GM21367 (cell line): ENCODE measurements at regions not wholly inside any gene's neighbourhood (a gene's known extent, or its start where the extent isn't known, plus 50 kb on each side); places are given as distances from the start of the nearest gene placed in this dataset.
A peak's percentile ranks its signal among the peaks of the same experiment; 100 is the strongest.
"Not testable (repeated sequence)": the region's sequence is repeated elsewhere in the genome, so short reads cannot be mapped to it uniquely, and the experiment has no call there.

ENCODE experiments used
- ATAC-seq: cut with Tn5 transposase; IDR thresholded peaks from one replicate; pipeline ENCODE4 v1.9.1; 2021; ENCODE audit not compliant: unreplicated experiment

DNA sequence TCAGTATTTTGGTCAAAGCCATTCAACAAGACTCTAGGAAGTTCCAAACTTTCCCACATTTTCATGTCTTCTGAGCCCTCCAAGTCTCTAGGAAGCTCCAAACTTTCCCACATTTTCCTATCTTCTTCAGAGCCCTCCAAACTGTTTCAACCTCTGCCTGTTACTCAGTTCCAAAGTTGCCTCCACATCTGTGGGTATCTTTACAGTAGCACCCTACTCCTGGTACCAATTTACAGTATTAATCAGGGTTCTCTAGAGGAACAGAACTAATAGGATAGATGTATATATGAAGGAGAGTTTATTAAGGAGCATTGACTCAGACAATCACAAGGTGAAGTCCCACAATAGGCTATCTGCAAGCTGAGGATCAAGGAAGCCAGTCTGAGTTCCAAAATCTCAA, 296.0 kb upstream of the CCL2 start:
- ATAC-seq, result not testable (repeated sequence)

DNA sequence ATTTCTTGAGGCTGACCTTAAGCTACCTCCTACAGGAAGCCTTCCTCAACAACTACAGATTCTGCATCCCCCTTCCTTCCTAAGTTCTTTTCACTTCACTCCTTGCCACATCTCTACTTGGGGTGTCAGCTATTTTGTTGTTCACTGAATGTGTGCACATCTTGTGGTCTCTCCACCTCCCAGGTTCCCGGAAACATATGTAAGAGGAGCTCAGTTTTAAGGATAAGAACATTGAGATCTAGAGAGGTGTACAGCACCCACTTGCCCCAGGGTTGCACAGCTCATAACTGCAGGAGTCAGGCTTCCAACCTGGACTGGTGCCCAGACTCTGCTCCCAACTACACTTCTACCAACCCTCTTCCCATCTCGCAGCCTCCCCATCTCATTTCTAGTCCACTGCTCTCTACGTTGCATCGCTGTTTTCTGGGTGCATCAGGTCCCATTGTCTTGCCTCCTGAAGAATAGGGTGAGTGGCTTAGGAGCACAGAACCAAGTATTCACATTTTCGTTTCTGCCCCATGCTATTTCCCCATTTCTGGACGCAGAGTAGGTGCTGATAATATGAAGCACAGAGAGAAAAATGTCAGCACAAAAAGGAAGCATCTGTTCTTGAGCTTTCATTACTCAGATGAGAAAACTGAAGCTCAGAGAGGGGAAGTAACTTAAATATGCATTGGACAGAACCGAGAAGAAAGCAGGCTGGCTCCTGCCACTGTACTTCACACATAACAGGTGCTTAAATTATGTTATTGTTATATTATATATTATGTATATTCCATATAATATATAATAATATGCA, 292.0 kb upstream of the CCL2 start:
- ATAC-seq, result no peak

DNA sequence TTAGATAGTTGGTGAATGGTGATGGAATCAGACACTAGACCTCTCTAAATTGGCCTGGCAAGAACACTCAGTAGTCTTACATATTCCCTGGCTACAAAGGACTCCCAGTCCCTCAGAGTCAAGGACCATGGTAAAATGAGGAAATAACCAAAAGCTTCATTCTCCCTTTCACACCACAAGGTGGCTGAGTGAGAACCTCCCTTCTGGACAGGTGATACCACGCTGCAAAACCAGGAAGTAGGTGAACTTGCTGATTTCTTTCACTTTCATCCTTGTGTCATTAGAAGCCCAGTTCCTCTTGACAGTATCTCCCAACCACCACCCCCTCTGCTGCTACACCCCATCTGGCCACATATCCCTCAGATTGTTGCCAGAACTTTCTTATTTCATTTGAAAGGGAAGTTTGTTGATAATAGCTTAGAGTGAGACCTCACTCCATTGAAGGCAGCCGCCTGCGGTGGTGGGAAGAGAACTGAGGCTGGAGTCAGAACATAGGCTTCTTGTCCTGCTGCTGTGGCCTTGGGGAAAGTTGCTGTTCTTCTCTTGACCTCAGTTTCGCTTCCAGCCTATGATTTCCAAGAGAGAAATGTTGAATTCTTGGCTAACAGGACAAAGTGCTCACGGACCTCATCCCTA, 290.6 kb upstream of the CCL2 start:
- peak; percentile 75 for ATAC-seq

DNA sequence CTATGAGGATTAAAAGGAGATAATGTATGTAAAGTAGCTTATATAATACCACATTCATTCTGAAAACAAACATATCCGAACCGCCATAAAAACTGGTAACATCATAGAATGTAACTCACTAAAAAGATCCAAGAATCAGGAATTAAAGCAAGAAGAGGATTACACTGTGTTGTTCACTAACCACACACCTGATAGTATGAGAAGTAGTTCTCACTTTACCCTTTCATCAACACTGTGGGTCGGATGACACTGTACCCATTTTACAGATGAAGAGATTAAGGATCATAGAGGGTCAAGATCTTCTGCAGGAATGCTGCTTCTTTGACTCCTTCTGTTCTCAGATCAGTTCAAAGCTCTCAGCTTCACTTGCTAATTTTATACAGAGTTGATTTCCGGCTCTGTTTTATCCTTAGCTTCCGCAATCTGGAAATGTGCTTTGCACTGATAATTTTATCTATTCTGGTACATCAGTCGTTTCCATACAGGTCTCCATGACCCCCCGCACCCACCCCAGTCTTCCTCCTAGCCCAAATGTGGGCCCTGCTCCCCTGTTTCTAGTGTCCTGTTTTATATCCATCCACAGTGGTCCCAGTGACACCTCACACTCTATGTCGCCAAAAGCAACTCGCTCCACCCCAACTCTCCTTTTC, 288.6 kb upstream of the CCL2 start:
- no peak for ATAC-seq

DNA sequence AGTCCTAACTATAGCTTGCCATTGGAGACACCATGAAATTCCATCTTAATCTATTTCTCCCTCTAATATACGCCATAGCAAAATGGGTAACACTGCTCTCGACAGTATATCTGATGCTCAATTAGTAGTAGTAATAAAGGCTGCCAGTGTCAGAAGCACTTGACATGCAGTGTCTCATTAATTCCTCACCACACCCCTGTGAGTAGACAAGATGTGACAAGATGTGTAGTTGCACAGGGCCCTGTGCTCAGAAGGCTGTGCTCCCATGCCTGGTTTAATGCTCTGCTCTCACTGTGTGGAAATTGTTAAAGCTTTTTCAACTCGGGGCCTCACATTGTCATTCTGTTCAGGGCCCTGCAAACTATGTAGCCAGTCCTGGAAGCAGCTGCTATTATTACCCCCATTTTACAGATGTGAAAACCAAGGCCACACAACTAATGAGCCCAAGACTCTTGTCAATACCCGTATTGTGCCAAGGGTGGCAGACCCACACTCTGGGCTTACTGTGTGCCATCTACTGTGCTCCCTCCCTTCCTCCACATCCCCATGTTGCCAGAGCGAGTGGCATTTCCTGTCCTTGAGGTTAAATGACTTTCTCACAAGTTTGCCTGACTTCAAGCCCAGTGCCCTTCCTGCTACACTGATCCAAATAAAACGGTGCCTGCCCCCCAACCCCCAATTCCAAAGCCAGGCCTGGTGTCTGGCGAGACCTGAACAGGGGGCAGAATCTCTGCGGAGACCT, 287.3 kb upstream of the CCL2 start:
- no peak for ATAC-seq

DNA sequence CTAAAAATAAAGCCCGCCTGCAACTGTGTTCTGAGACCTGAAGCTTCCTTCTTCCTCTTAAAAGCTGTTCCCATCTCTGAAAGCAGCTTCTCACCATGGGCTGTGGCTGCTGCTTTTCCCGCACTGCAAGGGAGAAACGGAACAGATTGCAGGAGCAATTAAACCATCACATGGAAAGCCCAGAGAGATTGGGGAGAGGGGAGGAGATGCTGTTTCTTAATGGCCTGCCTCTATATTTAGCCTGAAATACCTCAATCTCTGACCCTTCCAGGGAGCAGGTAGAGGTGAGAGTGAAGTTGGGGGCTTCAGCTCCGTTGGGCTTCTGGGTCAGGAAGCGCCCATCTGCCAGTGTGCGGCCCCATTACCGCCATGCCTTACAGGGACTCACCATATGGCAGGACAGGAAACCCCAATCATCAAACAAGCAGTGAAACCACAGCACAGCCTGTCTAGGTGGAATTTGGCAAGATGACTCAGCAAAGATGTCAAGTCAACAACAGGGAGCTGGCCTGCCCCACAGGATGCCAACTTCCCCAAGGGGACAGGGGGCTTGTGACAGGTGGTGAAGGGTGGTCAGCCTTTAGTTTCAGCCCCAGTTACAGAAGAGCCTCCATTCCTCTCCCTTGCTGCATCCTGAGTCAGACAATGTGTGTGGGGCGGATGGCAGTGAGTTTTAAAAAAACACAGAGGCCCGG, 286.6 kb upstream of the CCL2 start:
- peak; percentile 42 for ATAC-seq

DNA sequence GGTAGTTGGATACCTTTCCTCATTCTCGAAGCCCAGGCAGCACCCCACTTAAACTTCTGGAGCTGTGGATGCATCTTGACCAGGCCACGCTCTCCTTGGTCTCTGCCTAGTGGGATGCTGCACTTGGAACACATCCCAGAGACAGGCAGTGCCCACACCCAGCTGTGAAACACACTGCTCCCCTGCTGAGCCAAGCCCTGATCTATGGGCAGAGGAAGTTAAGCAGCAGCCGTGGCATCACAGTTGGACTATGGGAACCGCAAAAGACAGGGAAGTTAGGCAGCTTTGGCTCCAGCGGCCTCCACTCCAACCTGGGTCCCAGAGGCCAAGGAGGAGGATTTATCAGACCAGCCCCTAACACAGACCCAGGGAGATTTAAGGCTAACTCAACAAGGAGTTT, 284.8 kb upstream of the CCL2 start:
- no peak for ATAC-seq

DNA sequence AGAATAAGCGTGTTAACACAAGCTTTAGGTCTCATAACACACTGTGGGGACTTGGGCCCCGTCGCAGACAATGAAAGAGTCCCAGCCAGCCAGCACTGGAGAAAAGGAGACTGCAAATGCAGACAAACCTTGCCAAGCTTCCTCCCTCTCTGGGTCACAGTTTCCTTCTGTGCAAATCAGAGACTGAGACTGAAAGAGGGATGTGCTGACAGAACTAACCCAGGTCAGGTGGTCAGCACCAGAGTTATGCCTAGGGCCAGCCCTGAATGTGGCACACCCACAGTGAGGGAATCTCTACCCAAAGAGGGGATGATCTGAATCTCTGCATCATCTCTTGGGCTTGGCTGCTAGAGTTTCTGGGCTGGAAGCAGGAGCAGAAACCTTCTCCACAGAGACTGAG, 282.3 kb upstream of the CCL2 start:
- ATAC-seq, result no peak

DNA sequence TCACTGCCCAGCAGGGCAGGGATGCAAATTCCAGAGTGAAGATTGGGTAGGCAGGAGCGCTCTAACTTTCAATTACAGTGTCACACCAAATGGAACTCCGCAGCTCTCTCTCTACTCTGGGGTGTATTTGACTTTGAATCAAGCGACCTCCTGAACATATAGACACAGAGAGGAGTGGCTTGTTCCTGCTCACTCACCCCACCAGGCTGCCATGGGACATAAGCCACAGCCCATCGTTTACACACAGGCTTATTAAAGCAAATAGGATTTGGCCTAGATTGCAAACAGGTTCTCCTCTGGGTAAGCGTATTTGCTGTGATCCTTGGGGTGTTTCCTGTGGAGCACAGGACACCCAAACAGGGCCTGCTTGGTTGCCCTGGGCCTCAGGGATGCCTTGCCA, 281.6 kb upstream of the CCL2 start:
- ATAC-seq, result no peak

DNA sequence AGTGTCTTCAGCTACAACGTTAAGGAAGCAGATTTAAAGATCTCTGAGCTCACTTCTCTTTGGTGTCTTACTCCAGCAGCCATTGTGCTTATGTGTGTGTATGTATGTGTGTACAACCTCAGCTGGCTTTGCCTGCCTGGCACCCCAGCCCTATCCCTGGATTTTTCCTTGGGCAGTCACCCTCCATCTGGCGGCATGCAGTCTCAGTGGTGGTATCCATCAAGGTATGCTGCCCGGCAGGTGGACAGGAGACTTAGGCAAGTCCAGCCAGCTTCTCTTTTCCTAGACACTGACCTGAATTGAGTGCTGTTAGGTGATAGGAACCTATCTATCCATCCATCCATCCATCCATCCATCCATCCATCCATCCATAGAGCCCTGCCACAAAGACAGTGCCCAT, 280.8 kb upstream of the CCL2 start:
- ATAC-seq, result no peak

DNA sequence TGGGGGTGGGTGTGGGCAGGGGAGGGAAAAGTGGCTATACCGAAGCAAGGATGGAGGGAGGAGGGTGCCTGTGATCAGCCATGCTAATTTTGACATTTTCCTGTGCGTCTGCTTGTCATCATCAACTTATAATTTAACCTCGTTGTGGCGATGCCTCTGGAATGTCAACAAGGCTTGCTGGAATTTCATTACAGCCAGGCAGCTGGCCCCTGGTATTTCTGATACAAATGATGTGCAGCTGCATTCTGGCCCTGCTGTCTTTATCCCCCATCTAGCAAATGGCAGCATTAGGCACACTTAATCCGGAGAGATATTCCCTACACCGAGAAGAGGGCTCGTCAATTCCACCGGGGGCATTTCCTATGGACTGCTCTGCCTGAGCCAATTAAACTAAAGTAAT, 278.3 kb upstream of the CCL2 start:
- no peak for ATAC-seq

DNA sequence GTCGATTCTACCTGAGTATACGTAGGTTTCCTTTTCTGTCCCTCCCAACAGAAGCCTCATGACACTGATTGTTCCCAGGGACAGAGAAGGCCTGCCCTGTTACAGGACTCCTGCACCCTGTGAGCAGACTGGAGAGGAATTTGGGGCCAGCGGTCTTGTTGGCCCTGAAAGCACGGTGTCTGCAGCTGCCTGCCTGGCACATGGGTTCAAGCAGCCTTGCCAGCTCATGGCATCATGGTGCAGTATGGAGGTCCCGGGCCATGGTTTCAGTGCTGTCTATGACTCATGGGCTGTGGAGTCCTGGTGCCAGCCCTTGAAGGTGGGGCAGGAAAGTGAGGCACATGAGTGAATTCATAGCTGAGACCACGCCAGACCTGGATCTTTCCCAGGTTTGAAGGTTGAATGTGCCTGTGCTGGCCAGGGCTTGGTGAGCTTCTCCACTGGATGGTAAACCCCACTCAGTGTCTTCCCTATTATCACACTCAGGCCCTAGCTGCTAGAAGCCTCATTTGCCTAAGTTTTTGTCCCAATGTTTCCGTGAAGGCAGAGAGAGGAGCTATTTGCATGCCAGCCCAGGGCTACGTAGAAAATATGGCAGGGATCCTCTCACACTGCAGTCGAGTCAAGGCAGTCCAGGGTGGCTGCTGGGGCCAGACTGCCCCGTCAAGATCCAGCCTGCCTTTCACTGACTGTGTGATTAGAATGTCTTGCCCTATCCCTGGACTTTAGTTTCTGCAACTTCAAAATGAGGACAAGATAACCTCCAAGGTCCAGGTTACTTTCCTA, 277.2 kb upstream of the CCL2 start:
- no peak for ATAC-seq

DNA sequence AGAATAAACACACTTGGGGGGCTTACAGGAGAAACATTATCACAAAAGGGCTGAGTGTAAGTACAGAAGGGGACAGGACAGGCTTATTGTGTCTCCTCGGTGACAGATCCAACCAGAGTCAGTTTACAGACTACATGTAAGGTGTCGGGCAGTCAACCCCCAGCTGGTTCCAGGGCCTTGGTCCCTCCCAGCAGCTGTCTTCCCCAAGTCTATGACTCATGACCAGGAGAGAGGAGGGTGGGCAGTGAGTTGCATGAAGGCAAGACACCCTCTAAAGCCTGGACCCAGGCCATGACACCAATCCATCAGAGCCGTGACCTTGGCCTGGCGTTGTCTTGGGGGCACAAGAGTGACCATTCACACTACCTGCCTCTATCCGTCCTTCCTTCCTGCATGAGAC, 276.2 kb upstream of the CCL2 start:
- ATAC-seq, result no peak

DNA sequence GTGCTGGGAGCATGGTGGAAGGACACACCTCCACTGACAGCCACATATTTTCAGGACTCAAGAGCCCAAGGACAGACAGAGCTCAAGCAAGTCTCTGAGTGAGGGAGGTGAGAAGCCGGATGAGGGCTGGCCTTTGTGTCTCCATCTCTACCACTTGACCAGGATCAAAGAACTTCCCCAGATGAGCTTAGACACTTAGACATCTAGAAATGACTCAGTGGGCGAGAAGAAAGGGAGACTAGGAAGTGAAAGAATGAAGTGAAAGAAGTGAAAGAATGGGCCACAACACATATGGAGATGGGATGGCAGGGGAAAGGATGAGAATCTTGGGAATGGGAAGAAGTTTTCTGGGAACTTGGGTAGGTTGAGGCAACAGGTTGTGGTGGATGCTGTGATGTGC, 274.9 kb upstream of the CCL2 start:
- ATAC-seq, result no peak

DNA sequence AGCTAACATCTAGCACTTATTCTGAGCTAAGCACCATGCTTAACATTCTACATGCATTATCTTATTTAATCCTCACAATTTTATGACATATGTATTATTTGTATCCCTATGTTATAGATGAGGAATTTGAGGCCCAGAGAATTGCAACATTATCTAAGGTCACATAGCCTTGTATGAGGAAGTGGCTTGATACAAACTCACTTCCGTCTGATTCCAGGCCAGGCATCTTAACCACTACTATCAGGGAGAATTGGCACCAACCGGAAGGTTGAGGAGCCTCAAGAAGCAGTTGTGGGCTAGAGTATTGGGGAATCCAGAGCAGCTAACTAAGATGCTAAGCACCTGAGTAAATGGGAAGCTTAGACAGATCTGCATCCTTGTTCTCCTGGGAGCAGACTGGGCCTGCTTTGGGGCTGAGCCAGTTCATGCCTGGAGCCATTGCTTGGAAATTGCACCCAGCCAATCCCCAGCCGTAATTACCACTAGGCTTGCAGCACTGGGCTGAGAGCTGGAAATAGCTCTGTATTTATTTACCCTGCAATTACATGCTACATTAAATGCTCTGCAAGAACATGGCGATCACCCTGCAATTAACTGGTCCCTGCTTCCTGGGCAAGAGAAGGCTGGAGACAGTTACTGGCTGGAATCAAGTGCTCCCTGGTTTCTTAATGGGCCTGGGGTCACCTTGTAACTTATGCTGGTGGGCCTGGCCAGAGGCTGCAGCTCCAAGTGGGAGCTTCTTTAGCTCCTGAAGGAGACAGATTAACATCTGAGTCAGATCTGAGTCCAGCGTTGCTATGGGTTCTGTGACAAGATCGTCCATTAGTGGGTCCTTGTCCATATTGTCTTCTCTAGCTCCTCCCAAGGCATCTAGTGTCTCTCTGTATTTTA, 273.1 kb upstream of the CCL2 start:
- ATAC-seq, result no peak

DNA sequence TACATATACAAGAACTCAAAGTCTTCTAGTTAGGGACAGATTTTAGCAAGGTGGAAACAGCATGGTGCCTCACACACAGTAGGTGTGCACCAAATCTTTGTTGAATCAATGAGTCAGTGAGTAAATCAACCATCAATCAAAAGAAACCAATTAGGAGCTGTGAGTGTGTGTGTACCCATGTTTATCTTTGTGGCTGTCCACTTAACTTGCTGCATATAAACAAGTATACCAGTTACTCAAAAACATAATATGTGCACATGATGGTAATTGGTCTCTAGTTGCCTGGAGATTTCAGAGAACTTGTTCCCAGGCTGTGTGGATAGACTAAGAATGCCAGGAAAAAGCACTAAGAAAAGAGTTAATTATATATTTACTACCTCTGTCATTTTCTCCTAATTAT, 272.2 kb upstream of the CCL2 start:
- no peak for ATAC-seq

DNA sequence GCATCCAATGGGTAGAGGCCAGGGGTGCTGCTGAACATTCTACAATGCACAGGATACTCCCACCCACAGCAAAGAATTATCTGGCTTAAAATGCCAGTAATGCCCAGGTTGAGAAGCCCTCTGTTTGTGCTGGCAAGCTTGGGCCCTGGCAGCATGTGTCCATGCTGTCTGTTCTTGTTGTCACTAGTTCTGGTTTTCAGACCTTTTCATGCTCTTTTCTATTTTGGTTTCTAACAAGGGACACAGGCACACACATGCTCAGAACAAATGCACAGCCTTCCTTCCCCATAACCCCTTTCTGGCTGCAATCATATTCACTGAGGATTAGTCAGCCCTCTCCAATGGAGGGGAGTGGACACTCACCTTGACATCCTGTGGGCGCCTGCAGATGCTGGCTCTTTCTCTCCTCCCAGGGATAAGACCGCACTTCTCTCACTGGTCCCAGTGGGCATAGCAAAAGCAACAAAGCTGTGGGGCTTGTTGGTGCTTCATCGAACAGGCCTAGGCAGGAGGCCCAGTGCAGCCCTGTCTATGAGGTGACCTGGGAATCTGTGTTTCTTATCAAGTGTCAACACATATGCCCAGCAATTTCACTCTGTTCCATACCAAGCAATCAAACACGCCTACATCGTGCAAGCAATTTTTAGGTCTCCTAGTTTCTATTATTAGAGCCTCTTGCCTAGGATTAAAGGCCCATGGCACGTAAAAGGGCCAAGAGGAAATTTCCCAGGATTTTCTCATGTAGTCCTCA, 271.1 kb upstream of the CCL2 start:
- ATAC-seq, result no peak

DNA sequence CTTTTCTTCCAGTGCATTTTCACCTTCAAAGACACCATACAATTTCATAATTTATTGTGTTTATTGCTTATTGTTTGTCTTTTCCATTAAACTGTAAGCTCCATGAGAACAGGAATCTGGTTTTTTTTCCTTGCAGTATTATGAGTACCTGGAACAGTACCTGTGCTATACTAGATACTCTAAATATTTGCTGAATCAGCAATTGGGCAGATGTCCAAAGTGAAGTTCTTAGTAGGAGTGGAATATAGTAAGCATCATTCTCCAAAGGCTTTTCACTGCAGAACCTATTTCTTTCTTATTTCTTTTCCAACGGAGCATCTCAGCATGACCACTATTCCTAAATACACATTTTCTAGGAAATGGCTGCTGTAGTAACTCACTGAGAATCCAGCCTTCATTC, 269.0 kb upstream of the CCL2 start:
- ATAC-seq, result no peak

DNA sequence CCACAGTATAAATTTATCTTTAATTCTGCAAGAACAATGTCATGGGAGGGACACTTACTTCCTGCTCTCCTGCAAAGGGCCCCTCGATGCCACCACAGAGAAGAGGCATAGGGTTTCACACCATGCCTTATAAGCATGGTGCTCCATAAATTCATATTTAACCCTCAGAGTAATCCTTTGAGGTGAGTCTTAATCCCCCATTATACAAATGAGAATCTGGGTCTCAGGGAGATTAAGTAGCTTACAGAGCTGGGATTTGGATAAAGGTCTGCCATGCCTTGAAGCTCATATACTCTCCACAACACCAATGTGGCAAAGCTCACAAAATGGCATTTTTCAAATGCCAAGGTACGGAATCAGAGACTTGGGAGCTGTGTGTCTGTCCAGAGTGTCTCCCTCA, 268.5 kb upstream of the CCL2 start:
- ATAC-seq, result no peak
